HFFc6 (cell line): ENCODE measurements at regions not wholly inside any gene's neighbourhood (a gene's known extent, or its start where the extent isn't known, plus 50 kb on each side); places are given as distances from the start of the nearest gene placed in this dataset.
A peak's percentile ranks its signal among the peaks of the same experiment; 100 is the strongest.

Experiments
- DNase-seq: peaks from one replicate; pipeline ENCODE4 v3.0.0-alpha.2; 2018
- H3K27ac Mint-ChIP-seq: 2 replicates; pipeline ENCODE4 v1.8.0; 2020; ENCODE audit warnings: mild to moderate bottlenecking, mixed read lengths
- H3K27me3 Mint-ChIP-seq: 2 replicates; pipeline ENCODE4 v1.8.0; 2021; ENCODE audit warnings: mild to moderate bottlenecking, moderate library complexity, mixed read lengths; ENCODE audit not compliant: insufficient read depth
- H3K36me3 Mint-ChIP-seq: 2 replicates; pipeline ENCODE4 v1.8.0; 2021; ENCODE audit warnings: low read depth, mixed read lengths
- H3K4me1 Mint-ChIP-seq: 2 replicates; pipeline ENCODE4 v1.8.0; 2020; ENCODE audit warnings: low read depth, mixed read lengths
- H3K4me3 Mint-ChIP-seq: 2 replicates; pipeline ENCODE4 v1.8.0; 2020; ENCODE audit warnings: mild to moderate bottlenecking, moderate library complexity, mixed read lengths
- H3K9me3 Mint-ChIP-seq: 2 replicates; pipeline ENCODE4 v1.8.0; 2020; ENCODE audit warnings: mild to moderate bottlenecking, mixed read lengths
- TF ChIP-seq, protein P1 (sequence below): fragments of 200-600 bp; sonication (generic); IDR thresholded peaks from 2 replicates; pipeline ENCODE4 v1.5.0; 2021; ENCODE audit warnings: antibody characterized with exemption, mild to moderate bottlenecking

DNA sequence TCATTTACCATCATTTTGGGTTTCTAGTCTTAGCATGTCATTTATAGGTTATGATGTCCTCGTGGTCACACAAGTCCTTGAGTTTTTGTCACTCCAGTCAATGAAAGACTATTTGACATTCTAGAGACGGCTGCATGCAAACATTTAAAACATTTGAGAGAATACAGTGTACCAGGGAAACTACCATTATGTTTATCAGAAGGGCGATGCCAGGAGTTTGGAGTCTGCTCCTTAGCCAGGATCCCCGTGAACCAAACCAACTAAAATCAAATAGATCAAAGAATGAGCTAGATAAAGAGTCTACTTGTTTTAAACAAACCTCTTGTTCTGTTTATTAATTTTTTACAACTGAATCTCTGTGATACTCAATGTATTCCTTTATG lies 122.6 kb downstream of the OLIG3 start:
- H3K4me1 Mint-ChIP-seq, result no peaks in the 10 kb centered on the region
- no peak overlapping the region for H3K27ac Mint-ChIP-seq
- no peak for DNase-seq
- H3K9me3 Mint-ChIP-seq, result no peaks in the 10 kb centered on the region; the same call in 1 of the 2 replicates
- TF ChIP-seq, protein P1, sequence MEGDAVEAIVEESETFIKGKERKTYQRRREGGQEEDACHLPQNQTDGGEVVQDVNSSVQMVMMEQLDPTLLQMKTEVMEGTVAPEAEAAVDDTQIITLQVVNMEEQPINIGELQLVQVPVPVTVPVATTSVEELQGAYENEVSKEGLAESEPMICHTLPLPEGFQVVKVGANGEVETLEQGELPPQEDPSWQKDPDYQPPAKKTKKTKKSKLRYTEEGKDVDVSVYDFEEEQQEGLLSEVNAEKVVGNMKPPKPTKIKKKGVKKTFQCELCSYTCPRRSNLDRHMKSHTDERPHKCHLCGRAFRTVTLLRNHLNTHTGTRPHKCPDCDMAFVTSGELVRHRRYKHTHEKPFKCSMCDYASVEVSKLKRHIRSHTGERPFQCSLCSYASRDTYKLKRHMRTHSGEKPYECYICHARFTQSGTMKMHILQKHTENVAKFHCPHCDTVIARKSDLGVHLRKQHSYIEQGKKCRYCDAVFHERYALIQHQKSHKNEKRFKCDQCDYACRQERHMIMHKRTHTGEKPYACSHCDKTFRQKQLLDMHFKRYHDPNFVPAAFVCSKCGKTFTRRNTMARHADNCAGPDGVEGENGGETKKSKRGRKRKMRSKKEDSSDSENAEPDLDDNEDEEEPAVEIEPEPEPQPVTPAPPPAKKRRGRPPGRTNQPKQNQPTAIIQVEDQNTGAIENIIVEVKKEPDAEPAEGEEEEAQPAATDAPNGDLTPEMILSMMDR, result no peak; the same call in 1 of the 2 replicates
- H3K36me3 Mint-ChIP-seq, result no peaks in the 10 kb centered on the region
- no peaks in the 10 kb centered on the region for H3K27me3 Mint-ChIP-seq
- H3K4me3 Mint-ChIP-seq, result no peak overlapping the region

DNA sequence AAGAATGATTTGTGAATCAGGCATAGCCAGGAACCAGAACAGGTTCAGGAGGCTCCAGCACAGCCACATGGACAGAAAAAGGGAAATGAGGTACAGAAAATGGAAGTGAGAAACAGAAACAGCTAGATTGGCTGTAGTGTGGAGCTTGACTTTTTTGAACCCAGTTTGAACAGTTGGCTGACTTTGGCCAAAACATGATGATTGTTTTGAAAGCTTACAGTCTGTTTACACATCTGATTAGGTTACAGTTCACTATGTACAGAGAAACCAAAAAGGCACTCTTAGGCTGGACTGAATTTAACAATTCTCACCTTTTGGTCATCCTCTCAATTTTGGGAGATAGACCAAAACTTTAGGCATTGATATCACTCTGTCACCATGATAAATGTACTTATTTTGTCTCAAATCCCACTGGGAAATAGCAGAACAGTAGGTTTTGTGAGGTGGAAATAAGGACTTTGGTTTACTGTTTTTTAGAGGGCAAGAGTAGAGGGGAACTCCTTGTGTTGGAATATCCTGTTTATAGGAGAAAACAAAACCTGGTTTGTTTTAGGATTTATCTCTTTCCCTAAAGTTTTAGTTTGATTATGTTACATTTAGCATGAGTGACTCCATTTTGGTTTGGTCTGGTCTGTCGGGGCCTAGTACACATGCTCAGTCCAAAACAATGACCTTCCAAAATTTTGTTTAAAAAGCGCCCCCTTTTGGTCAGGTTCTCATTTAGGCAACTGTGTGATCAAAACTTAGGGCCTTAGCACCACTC lies 123.1 kb downstream of the OLIG3 start:
- TF ChIP-seq, protein P1, result peak; percentile 32; the same call in 1 of the 2 replicates
- no peak for DNase-seq
- no peak overlapping the region for H3K4me3 Mint-ChIP-seq
- no peaks in the 10 kb centered on the region; the same call in 1 of the 2 replicates for H3K9me3 Mint-ChIP-seq
- no peaks in the 10 kb centered on the region for H3K27me3 Mint-ChIP-seq
- no peaks in the 10 kb centered on the region for H3K4me1 Mint-ChIP-seq
- no peaks in the 10 kb centered on the region for H3K36me3 Mint-ChIP-seq
- no peak overlapping the region for H3K27ac Mint-ChIP-seq

- Mint-ChIP-seq H3K9me3 (no peaks in the 10 kb centered on the region; the same call in 1 of the 2 replicates), H3K4me3 (no peak overlapping the region), H3K27me3 (no peaks in the 10 kb centered on the region), H3K27ac (no peak overlapping the region), H3K36me3 (no peaks in the 10 kb centered on the region), H3K4me1 (no peaks in the 10 kb centered on the region)
- TF ChIP-seq, protein P1, result no peak
- no peak for DNase-seq
Measured at GRCh38 chr6:137369136-137369535, 125.1 kb downstream of the OLIG3 start.

DNA sequence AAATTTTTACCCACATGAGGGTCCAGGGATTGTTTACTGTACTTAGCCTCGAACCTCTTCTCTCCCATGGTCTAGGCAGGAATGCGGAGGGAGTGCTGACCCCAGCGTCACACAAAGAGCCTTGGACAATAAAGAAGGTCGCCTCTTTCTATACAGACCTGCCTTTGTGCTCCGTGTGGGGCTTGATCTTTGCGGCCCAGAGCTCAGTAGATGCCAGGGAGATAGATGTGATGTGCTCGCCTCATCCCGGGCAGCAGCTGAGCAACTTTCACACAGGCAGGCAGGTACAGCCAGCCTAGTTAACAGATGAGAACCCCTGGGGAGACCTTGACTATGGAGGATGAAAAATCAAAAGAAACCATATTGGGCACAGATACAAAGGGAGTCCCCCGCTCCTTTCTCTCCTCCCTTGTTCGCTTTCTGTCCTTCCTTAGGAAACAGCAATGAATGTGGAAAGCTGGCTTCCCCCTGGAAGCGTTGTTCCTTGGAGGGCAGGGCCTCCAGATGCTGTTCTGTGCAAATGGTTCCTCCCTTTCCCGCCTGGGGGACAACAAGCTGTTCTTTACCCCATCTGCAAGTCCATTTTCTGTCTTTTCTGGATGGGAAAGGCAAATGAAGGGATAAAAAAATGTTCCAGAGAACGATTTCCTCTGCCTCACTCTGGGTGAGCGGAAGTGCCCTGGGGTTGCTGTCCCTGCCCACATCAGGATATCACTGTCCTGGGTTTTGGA lies 128.3 kb downstream of the OLIG3 start:
- Mint-ChIP-seq H3K4me1 (no peaks in the 10 kb centered on the region), H3K27me3 (peaks cover 3% of the 10 kb centered on the region), H3K9me3 (peaks cover 4% of the 10 kb centered on the region), H3K27ac (no peak overlapping the region), H3K36me3 (no peaks in the 10 kb centered on the region), H3K4me3 (no peak overlapping the region)
- TF ChIP-seq, protein P1, result no peak
- no peak for DNase-seq

- DNase-seq, result no peak
- H3K27ac Mint-ChIP-seq, result no peak overlapping the region
- H3K27me3 Mint-ChIP-seq, result peaks cover 3% of the 10 kb centered on the region
- TF ChIP-seq, protein P1, result no peak
- peaks cover 4% of the 10 kb centered on the region for H3K9me3 Mint-ChIP-seq
- no peaks in the 10 kb centered on the region for H3K4me1 Mint-ChIP-seq
- no peak overlapping the region for H3K4me3 Mint-ChIP-seq
- H3K36me3 Mint-ChIP-seq, result no peaks in the 10 kb centered on the region
Measured at GRCh38 chr6:137363805-137364138, 130.4 kb downstream of the OLIG3 start.
